CD1c-positive myeloid dendritic cell (primary cell): ENCODE measurements at regions not wholly inside any gene's neighbourhood (a gene's known extent, or its start where the extent isn't known, plus 50 kb on each side); places are given as distances from the start of the nearest gene placed in this dataset.
"Not testable (repeated sequence)": the region's sequence is repeated elsewhere in the genome, so short reads cannot be mapped to it uniquely, and the experiment has no call there.

Source experiments
- DNase-seq: peaks from one replicate; pipeline ENCODE4 v3.0.0-alpha.2; 2016; ENCODE audit errors: extremely low spot score

DNA sequence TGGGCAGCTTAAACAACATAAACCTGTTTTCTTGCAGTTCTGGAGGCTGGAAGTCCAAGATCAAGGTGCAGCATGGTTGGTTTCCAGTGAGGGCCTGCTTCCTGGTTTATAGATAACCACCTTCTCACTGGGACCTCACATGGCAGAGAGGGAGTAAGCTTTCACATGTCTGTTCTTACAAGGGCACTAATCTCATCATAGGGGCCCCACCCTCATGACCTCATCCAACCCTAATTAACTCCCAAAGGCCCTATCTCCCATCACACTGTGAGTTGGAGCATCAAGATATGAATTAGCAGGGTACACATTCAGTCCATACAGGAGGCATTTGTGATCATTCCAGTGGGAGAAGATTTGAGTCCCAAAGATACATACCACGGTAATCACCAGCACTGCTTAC is 50.5 kb upstream of the GRIN2A start:
- DNase-seq, result no peak

DNA sequence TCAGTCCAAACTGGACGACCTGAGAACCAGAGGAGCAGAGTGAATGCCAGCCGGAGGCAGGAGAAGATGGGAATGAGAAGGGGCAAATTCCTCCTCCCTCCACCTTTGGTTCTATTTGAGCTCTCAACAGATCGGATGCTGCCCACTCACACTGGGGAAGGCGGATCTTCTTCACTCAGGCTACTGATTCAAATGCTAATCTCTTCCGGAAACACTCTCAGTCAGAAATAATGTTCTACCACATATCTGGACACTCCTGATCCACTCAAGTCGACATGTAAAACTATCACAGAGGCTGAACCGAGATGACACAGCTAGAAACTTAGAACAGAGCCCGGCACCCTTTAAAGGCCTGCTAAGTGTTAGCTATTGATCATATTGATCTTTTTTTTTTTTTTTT is 57.4 kb upstream of the GRIN2A start:
- DNase-seq, result no peak

DNA sequence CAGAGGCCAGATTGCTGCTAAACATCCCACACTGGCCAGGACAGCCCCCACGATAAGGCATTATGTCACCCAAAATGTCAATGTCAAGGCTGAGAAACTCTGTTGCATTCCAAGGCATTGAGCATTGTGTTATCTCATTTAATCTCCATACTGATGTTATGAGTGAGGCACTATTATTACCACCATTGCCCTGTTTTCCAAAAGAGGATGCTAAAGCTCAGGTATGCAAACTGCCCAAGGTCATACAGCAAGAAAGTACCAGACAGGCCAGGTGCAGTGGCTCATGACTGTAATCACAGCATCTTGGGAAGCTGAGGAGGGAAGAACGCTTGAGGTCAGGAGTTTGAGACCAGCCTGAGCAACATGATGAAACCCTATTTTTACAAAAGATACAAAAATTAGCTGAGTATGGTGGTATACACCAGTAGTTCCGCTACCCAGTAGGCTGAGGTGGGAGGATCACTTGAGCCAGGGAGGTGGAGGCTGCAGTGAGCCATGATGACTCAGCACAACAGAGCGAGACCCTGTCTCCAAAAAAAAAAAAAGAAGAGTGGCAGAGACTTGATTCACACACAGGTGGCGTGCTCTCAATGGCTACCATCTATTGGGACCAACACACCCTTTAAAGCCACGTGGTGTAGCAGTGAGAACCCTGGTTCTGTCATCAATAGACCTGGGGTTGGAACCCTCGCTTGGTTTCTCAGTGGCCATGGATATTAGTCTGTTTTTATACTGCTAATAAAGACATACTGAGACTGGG is 58.8 kb upstream of the GRIN2A start:
- DNase-seq, result no peak

DNA sequence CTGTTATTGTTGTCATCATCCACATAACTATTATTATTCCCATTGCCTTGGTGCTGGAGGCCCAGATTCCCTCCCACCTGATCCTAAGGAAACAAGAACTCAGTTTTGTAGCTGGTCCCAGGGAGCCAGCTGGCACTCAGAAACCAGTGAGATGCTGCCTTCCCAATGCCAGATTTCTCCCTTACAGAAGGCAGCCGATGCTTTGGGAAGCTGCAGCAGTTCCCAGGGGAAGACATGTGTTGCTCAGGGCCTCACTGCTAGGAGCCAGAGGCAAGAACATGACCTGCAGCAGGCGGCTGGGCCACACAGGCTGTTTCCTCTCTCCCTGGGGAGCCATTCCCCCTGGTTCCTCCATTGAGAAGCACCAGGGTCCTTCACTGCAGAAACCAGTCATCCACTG is 59.9 kb upstream of the GRIN2A start:
- no peak for DNase-seq

DNA sequence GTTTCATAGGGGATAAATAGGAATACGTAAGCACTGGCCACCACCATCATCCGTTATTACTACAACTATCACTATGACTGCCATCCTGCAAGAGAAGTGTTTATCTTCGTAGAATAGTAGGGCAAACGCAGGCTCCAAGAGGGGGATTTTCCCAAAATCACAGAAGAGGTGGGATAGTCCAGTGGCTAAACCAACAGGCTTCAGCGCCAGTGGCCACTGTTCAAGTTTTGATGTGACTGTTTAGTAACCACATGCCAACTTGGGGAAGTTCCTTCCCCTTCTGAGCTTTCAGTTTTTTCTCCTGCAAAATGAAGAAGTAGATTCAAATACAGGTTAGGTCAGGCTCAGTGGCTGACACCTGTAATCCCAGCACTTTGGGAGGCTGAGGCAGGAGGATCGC is 60.7 kb upstream of the GRIN2A start:
- DNase-seq, result peak; percentile 18

DNA sequence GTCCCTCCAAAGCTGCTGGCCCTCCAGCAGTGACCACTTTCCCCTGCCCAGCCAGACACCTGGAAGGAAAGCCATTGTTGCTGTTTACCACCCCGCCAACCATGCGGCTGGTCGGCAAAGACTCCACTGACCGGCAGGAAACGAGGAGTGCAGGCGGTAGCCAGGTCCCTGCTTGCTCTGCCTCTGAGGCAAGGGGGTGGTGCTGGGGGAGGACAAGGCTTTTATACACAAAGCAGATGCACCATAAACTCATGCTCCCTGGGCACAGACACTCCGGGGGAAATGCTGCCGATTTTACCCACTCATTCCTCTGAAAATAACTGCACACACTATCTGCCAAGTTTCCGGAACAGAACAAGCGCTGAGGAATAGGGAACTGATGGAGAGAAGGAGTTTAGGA is 62.8 kb upstream of the GRIN2A start:
- no peak for DNase-seq

DNA sequence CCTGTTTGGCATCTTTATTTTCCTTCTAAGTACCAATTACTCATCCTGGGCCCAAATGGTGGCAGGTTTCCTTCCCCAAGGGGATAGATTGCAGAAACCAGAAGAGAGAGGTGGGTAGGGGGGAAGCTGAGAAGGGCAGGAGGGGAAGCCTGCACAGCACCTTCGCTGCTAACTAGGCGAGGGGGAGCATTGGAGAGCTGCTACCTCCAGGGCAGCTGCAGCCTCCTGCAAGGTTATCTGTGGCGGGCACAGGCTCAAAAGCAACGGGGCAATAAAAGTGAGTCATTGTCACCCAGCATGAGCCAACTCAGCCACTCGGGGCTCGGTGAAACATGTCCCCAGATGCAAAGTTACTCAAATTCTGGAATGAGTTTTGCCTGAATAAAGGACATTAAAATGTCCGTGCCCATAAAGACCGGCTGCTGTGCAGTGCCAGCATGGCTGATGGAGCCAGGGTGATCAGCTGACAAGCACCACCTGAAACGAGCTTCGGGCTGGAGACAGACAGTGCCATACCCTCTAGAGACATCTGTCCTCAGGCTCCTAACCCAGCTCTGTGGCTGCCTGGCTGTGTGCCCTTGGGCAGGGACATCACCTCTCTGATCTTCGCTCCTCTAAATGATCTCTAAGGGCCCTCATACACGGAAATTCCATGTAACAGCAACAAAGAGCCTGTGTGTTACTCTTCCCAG is 68.1 kb upstream of the GRIN2A start:
- DNase-seq, result no peak

DNA sequence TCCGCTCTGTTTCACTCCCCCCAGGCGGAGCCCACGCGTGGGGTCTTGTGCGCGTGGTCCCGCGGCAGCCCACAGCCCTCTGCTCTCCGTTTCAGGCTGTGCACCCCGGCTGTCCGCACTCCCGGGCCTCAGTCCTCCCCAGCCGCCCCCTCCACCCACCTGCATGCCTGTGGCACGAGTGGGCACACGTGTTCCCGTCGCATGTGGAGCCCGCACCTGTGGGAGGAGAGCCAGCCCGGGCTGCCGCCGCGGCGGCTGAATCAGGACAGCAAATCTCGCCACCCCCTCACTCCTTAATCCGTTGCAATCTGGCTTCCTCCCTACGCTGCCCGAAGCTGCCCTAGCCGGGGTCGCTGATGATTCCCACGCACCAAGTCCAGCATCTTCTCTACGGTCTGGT is 69.9 kb upstream of the GRIN2A start:
- no peak for DNase-seq

DNA sequence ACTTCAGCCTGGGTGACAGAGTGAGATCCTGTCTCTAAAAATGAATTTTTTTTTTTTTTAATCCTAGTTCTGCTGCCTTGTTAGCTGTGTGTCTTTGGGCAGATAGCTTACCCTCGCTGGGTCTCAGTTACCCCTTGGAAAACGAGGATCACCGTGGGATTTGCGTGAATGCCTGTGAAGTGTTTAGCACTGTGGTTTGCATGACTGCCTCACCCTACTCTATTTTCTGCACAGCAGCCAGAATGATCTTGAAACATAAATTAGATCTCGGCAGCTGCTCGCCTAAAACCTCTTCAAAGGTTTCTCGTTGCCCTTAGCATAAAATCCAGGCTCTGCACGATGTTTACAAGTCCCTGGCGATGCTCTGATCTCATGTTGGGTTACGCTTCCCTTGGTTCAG is 71.2 kb upstream of the GRIN2A start:
- DNase-seq, result no peak

DNA sequence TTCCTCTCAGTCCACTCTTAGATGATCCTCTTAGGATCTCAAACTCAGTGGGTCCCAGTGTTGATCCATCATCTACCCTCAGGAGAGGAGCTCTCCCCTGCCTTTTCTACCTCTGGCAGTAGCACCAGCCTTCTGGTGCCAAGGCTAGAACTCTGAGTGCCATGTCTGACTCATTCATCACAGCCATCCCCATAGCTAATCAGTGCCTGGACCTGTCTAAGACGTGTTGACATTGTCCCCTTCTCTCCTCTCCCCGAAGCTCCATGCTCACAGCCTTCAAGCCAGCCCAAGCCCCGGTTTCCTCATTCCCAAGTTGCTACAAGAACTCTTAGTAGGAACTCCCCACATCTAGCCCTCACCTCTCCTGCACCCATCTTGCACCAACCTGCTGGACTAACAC is 73.5 kb upstream of the GRIN2A start:
- no peak for DNase-seq

DNA sequence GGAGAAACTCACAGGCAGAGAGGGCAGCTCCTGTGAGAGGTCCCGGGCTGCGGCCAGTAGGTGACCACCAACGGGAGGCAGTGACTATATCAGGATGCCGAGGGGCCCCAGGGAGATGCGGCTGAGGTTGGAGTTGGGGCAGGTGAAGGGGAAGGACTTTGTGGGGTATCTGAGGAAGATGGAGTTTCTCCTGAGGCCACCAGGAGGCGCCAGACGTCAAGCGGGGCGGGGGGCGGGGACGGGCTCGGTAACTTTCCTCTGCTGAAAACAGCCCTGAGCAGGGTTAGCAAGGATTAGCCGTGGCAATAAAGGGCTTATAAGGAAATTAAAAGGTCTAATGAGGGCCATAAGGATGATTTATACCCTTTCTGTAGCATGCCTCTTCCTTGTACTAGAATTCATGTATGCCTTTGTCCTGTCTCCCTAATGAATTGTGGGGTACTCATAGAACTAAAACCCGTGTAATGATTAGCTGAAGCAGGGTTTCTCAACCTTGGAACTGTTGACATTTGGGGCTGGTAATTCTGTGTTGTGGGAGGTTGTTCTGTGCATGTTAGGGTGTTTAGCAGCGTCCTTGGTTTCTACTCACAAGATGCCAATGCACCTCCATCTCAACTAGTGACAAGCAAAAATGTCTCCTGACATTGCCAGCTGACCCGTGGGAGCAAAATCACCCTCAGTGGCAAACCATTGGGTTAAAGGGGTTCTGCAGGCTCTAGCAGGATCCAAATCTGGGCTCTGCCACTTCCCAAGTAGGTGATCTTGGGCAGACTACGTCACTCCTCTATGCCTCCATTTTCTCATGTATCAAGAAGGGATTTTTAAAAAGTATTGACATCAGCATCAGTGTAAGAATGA is 74.8 kb upstream of the GRIN2A start:
- peak; percentile 64 for DNase-seq

DNA sequence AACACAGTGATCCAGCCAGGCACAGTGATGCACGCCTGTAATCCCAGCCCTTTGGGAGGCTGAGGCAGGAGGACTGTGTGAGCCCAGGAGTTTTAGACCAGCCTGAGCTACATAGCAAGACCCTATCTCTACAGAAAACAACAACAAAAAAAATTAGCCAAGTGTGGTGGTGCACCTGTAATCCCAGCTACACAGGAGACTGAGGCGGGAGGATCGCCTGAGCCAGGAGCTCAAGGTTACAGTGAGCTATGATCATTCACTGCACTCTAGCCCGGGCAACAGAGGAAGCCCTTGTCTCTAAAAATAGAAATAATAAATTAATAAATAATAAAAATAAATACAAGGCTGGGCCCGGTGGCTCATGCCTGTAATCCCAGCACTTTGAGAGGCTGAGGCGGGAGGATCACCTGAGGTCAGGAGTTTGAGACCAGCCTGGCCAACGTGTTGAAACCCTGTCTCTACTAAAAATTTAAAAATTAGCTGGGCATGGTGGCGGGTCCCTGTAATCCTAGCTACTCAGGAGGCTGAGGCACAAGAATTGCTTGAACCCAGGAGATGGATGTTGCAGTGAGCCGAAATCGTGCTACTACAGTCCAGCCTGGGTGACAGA is 75.5 kb upstream of the GRIN2A start:
- DNase-seq, result not testable (repeated sequence)

DNA sequence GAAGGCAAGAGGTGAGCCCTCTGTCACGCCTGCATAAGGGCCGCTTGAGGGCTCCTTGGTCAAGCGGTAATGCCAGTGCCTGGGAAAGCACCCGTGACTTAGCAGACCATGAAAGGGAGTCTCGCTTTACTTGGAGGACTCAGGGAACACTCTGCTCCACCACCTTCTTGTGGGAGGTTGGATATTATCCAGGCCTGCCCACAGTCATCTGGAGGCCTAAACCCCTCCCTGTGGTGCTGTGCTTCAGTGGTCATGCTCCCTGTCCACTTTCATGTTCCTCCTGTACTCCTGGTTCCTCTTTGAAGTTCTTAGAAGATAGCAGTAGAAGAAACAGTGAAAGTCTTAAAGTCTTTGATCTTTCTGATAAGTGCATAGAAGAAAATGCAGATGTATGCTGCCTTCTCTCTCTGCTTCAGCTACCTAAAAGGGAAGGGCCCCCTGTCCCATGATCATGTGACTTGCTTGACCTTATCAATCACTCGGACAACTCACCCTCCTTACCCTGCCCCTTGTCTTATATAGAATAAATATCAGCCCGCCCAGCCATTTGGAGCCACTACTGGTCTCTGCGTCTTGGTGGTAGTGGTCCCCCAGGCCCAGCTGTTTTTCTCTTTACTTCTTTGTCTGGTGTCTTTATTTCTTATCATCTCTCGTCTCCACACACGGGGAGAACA is 76.8 kb upstream of the GRIN2A start:
- peak; percentile 5 for DNase-seq

DNA sequence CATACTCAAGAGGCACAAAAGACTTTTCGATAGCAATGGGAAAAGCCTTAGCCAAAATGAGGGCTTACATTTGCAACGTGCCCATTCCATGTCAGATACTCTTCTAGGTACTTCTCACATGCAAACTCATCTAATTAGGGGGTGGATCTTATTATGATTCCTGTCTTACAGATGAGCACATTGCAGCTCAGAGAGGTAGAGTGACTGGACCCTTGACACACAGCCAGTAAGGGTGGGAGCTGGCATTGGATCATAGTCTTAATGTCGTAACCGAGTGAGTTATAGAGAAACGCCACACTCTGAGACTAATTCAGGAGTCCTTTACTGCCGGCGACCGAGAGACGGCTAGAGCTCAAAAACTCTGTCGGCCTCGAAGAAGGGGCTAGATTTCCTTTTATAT is 78.8 kb upstream of the GRIN2A start:
- no peak for DNase-seq

DNA sequence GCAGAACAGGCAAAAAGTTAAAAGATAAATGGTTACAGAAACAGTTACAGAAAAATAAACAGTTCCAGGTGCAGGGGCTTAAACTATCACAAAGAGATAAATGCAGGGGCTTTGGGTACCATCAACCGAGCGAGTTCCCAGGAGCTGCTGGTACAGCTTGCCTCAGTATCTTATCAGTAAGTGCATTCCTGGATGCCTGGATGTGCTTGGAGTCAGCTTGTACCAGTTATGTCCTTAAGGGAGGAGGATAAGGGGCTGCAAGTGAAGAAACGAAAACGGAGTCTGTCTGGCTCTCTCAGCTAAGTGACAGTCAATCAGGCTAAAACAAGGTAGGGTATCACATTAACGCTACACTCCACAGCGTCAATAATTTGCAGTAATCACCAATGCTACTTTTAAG is 79.3 kb upstream of the GRIN2A start:
- not testable (repeated sequence) for DNase-seq

DNA sequence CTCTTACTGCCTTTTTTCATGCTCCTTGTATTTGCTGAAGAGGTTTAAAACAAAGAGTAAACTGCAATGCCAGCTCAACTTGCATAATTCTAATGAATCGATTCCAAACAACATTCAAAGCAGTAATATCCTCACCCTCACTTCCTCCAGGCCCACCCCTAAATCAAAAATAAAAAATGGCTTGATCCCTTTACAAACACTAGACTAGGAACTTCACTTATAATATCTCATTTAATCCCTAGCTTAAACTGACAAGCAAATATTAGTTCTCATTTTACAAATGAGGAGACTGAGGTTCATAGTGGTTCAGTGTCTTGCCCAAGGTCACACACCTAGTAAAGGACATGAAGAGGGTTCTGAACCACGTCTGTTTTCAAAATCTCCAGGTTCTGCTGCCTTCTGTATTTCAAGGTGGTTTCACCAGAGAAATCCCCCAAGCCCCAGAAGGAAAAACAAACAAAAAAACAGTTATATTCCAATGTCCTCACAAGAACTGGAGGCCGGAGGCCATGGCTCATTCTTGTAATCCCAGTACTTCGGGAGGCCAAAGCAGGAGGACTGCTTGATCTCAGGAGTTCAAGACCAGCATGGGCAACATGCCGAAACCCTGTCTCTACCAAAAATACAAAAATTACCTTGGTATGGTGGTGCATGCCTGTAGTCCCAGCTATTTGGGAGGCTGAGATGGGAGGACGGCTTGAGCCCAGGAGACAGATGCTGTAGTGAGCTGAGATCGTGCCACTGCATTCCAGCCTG is 80.3 kb upstream of the GRIN2A start:
- no peak for DNase-seq

DNA sequence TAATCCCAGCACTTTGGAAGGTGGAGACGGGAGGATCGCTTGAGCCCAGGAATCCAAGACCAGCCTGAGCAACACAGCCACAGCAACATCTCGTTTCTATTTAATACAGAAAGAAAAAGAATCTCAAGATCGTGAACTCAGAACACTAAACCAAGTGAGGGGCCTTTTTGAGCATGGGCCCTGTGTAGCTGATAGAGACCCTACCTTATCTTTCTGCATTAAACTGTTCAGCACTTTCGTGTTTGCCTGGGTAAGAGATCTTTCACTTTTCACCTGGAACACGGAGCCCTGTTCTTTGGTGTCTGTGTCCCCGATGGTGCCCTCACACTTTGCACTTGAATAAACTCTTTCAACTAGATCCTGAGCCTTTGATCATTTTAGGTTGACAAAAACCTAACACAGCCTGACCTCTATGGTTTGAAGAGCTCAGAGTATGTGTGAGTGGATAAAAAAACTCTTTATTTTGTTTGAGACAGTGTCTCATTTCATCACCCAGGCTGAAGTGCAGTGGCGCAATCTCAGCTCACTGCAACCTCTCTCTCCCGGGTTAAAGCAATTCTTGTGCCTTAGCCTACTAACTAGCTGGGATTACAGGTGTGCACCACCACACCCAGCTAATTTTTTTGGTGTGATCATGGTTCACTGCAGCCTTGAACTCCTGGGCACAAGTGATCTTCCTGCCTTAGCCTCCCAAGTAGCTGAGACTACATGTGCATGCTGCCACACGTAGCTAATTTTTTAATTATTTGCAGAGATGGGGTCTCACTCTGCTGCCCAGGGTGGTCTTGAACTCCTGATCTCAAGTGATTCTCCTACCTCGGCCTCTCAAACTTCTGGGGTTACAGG is 83.8 kb upstream of the GRIN2A start:
- no peak for DNase-seq

DNA sequence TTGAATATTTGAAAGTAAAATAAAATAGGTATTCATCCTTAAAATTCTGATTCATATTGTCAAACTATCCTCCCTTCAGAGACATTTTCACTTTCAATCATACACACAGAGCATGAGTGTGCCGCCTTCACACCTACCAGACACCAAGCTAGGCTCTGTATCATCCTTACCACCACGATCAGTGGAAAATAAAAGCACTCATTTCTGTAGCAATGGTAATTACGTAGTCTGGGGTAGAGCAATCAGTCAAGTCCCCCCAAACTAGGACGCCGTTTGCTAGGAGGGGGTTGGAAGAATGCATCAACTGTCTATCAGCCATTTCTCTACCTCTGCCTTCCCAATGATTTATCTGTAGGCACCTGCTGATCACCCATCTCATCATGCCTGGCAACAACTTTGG is 84.6 kb upstream of the GRIN2A start:
- DNase-seq, result no peak

DNA sequence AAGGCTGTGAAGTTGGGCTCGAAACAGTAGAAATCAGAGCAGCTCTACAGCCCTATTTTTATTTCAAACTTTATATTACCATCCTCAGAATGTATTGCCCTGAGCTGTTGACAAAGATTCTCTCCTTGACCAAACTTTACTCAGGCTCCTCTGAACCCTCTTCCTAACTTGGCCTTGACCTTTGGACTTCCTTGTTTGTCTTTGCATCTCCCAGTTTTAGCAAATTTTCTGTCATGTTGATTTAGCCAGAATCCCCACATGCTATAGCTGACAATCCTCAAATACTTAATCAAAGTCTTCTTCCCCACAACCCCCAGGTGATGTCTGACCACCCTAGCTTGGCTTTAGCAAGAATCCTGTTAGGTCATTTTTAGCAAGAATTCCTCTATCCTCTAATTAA is 87.4 kb upstream of the GRIN2A start:
- no peak for DNase-seq

DNA sequence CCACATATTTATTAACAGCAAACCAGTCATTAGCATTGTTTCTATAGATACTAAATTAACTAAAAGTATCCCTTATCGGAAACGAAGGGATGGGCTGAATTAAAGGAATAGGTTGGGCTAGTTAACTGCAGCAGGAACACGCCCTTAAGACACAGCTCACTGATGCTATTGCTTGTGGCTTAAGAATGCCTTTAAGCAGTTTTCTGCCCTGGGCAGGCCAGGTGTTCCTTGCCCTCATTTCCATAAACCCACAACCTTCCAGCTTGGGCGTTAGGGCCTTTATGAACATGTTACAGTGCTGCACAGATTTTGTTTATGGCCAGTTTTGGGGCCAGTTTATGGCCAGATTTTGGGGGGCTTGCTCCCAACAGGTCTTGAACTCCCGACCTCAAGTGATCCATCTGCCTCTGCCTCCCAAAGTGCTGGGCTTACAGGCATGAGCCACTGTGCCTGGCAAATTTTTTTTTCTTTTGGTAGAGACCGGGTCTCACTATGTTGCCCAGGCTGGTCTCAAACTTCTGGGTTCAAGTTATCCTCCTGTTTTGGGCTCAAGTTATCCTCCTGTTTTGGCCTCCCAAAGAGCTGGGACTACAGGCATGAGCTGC is 90.1 kb upstream of the GRIN2A start:
- not testable (repeated sequence) for DNase-seq
